Gastroesophageal sphincter (tissue), 4 donors: ENCODE measurements at regions not wholly inside any gene's neighbourhood (a gene's known extent, or its start where the extent isn't known, plus 50 kb on each side); places are given as distances from the start of the nearest gene placed in this dataset.

Experiments
- ATAC-seq: fragments of 150-250 bp; one replicate; pipeline ENCODE4 v1.9.1; 2016; ENCODE audit warnings: mild to moderate bottlenecking, moderate library complexity
- H3K27ac ChIP-seq, 4 donors: fragments of 200-600 bp; sonication (generic) in 3 of 4; 1 replicate in 3 of 4; 2 replicates in 1 of 4; pipeline ENCODE4 v1.5.1; 2016 to 2019
- H3K27me3 ChIP-seq: fragments of 200-600 bp; sonication (generic); one replicate; pipeline ENCODE4 v1.5.1; 2019
- H3K36me3 ChIP-seq, 2 donors: fragments of 200-600 bp; sonication (generic); one replicate each; pipeline ENCODE4 v1.5.1; 2019; ENCODE audit warnings: control low read depth in 1 of 2
- H3K4me1 ChIP-seq, 3 donors: fragments of 200-600 bp; sonication (generic); 1 replicate in 2 of 3; 2 replicates in 1 of 3; pipeline ENCODE4 v1.5.1; 2016 to 2019; ENCODE audit warnings: control low read depth in 2 of 3
- H3K4me3 ChIP-seq, 2 donors: fragments of 200-600 bp; sonication (generic); one replicate each; pipeline ENCODE4 v1.5.1; 2019; ENCODE audit warnings: mild to moderate bottlenecking in 1 of 2, moderate library complexity in 1 of 2
- H3K9me3 ChIP-seq, 3 donors: fragments of 200-600 bp; sonication (generic); one replicate each; pipeline ENCODE4 v1.5.1; 2017 to 2019; ENCODE audit warnings: control low read depth in 2 of 3
- EP300 ChIP-seq: sonication (generic); formaldehyde crosslinking; IDR thresholded peaks from one replicate; pipeline ENCODE4 v1.6.1; 2017; ENCODE audit warnings: antibody characterized with exemption, mild to moderate bottlenecking
- POLR2A ChIP-seq, 2 donors: fragments of 450-650 bp; IDR thresholded peaks; one replicate each; pipeline ENCODE4 v1.6.1; 2017; ENCODE audit warnings: antibody characterized with exemption in 2 of 2, mild to moderate bottlenecking in 2 of 2, moderate library complexity in 1 of 2
- POLR2AphosphoS5 ChIP-seq: sonication (generic); formaldehyde crosslinking; IDR thresholded peaks from one replicate; pipeline ENCODE4 v1.6.1; 2017; ENCODE audit warnings: antibody characterized with exemption
- WGBS, 2 donors: methylation state at CpG; one replicate each; pipeline ENCODE4 v1.1.5; 2018; ENCODE audit warnings: low coverage in 1 of 2; 5-methylcytosine and 5-hydroxymethylcytosine counted together
- TF ChIP-seq, protein P1 (sequence below), 4 experiments: fragments of 200-600 bp in 2 of 4; fragments of 450-650 bp in 2 of 4; sonication (generic) in 1 of 4; IDR thresholded peaks; one replicate each; pipeline ENCODE4 v1.5.1; 2017 to 2019; ENCODE audit warnings: antibody characterized with exemption in 4 of 4, mild to moderate bottlenecking in 2 of 4, moderate library complexity in 2 of 4

DNA sequence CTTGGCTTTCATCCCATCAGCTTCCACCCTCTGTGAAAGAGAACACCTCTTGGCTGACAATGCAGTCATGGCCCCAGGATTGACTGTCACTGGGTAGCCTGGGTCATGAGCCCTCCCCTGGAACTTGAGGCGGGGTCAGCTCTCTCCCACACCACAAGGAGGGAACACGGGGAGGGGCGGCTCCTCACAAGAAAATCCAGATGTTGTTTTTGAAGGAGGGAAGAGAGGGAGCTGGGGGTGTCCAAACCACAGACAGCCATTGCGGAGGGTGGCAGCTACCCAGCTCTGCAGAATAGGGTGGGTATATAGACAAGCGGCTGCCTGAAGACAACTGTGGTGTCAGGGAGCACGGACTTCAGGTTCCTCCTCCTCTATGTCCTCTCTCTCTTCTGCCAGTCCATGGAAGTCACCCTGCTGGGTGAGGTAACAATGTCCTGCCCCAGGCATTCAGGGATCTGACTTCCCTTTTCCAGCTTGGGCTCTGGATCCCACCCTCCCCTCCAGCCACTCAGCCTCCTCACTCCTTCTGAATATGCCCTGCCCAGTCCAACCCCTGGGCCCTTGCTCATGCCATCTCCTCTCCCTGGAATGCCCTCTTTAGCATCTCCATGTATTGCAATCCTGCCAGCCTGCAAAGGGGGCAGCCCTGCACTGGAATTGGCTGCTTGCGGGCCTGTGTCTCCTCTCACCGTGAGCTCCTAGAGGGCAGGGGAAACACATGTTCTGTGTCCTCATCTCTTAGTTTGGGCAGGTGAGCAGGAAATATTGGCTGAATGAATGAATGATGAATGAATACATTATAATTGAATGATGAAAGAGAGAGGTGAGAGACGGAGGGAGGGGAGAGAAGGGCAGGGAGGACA lies 60.9 kb upstream of the RUNX3 start:
- Histone ChIP-seq H3K4me3 (no peak overlapping the region), H3K4me1 (no peaks in the 10 kb centered on the region), H3K27ac (no peak overlapping the region), H3K36me3 (no peaks in the 10 kb centered on the region), H3K27me3 (peaks cover 45% of the 10 kb centered on the region), H3K9me3 (peaks cover 0 to 17% (median 0%) of the 10 kb centered on the region in 3 donors)
- no peak for ATAC-seq
- WGBS, 2 donors = 83% methylated on average over 3 of the region's 9 CpGs; no CpG with 5 or more reads in 1 of the 2 donors
- TF ChIP-seq POLR2A (IDR thresholded peaks at IDR 0.05) (no peak), POLR2AphosphoS5 (no peak), EP300 (no peak)
- TF ChIP-seq, protein P1, sequence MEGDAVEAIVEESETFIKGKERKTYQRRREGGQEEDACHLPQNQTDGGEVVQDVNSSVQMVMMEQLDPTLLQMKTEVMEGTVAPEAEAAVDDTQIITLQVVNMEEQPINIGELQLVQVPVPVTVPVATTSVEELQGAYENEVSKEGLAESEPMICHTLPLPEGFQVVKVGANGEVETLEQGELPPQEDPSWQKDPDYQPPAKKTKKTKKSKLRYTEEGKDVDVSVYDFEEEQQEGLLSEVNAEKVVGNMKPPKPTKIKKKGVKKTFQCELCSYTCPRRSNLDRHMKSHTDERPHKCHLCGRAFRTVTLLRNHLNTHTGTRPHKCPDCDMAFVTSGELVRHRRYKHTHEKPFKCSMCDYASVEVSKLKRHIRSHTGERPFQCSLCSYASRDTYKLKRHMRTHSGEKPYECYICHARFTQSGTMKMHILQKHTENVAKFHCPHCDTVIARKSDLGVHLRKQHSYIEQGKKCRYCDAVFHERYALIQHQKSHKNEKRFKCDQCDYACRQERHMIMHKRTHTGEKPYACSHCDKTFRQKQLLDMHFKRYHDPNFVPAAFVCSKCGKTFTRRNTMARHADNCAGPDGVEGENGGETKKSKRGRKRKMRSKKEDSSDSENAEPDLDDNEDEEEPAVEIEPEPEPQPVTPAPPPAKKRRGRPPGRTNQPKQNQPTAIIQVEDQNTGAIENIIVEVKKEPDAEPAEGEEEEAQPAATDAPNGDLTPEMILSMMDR (IDR thresholded peaks at IDR 0.05) = no peak

DNA sequence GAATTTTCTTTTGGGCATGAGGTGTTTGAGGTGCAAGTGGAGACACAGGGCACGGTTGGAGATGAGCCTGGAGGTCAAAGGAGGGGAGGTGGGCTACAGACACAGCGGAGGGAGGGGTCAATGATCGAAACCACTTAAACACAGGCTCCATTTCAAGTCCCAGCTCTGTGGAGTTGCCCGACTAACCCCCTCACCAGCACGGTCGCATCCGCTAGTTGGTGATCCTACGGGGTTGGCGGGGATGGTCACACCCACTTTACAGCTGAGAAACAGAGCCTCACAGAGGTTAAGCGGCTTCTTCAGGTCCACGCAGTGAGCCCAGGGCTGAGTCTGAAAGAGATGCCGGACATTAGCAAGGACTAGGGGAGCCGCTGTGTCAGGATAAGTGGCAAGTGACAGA lies 60.1 kb upstream of the RUNX3 start:
- Histone ChIP-seq H3K9me3 (peaks cover 0 to 17% (median 0%) of the 10 kb centered on the region in 3 donors), H3K36me3 (no peaks in the 10 kb centered on the region), H3K27me3 (peaks cover 45% of the 10 kb centered on the region), H3K27ac (no peak overlapping the region), H3K4me1 (no peaks in the 10 kb centered on the region), H3K4me3 (no peak overlapping the region)
- ATAC-seq = no peak
- TF ChIP-seq EP300 = no peak
- 60 to 69% methylated on average over 9 to 12 of the region's 13 CpGs for WGBS, 2 donors

DNA sequence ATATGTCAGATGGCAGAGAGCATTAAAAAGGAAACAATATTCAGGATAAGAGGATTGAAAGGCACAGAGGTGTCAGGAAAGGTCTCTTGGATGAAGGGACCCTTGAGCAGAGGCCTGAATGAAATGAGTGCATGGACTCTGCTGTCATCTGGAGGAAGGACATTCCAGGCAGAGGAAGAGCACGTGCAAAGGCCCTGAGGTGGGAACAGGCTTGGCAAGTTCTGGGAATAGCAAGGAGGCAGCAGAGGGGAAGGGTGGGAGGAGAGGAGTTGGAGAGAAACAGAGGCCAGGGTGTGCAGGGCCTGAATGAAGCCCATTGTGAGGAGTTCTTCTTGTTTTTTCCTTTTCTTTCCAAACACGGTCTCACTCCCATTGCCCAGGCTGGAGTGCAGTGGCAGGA lies 59.0 kb upstream of the RUNX3 start:
- no peak for ATAC-seq
- no peak for TF ChIP-seq EP300
- TF ChIP-seq, protein P1 (IDR thresholded peaks at IDR 0.05) = no peak
- Histone ChIP-seq H3K9me3 (peaks cover 0 to 17% (median 0%) of the 10 kb centered on the region in 3 donors), H3K27me3 (peaks cover 45% of the 10 kb centered on the region), H3K4me3 (no peak overlapping the region), H3K36me3 (no peaks in the 10 kb centered on the region), H3K27ac (no peak overlapping the region), H3K4me1 (no peaks in the 10 kb centered on the region)
- 71 to 81% methylated on average over 2 of the region's 2 CpGs for WGBS, 2 donors

DNA sequence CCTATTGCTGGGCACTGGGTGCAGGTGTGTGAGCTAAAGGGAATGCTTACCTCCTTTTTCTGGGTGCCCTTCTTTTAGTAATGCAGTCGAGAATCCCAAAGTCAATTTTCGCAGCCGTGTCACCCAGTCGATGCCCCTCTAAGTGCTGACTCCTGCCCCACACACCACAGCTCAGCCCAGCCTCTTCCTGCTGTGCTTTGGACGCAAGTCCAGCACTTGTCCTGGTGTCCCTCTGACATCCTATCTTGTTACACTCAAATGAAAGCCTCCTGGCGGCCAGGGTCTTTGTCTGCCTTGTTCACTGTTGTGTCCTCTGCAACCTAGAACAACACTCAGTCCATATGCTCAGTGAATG lies 58.5 kb upstream of the RUNX3 start:
- Histone ChIP-seq H3K36me3 (no peaks in the 10 kb centered on the region), H3K27me3 (peaks cover 45% of the 10 kb centered on the region), H3K4me3 (no peak overlapping the region), H3K27ac (no peak overlapping the region), H3K9me3 (peaks cover 0 to 17% (median 0%) of the 10 kb centered on the region in 3 donors), H3K4me1 (no peaks in the 10 kb centered on the region)
- WGBS, 2 donors = 67 to 84% methylated on average over 3 to 5 of the region's 6 CpGs
- TF ChIP-seq EP300 = no peak
- TF ChIP-seq, protein P1 (IDR thresholded peaks at IDR 0.05) = no peak
- TF ChIP-seq POLR2A (IDR thresholded peaks at IDR 0.05) = no peak
- no peak for TF ChIP-seq POLR2AphosphoS5
- no peak for ATAC-seq

DNA sequence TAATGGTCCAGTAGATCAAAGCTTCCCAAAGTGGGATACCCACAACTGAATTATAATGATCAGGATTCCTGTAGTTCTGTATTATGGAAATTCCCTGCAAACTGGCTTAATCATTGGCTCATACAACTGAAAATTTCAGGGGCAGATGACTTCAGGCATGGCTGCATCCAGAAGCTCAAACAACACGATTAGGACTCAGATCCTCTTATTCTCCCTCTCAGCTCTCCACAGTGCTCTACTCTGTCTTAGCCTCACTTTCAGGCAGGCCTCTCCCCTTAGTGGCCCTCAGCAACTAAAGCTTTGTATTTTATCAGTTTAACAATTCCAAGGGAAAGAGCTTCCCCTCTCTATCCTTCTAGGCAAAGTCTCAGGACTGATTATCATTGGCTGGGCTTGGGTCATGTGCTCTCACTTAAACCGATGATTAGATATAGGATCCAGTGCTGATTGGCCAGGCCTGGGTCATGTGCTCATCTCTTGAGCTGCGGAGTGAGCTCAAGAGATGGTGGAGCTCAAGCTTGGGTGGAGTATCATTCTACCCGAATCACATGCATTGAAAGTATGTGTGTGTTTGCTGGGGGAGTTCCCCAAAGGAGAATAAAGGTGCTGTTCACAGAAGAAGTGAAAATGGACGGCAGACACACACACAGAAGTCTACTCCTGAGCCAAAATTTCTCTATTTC lies 57.9 kb upstream of the RUNX3 start:
- no peak for TF ChIP-seq POLR2A (IDR thresholded peaks at IDR 0.05)
- TF ChIP-seq, protein P1 (IDR thresholded peaks at IDR 0.05) = no peak
- no peak for TF ChIP-seq EP300
- TF ChIP-seq POLR2AphosphoS5 = no peak
- Histone ChIP-seq H3K27ac (no peak overlapping the region), H3K27me3 (peaks cover 41% of the 10 kb centered on the region), H3K9me3 (peaks cover 0 to 17% (median 0%) of the 10 kb centered on the region in 3 donors), H3K36me3 (no peaks in the 10 kb centered on the region), H3K4me1 (no peaks in the 10 kb centered on the region), H3K4me3 (no peak overlapping the region)
- WGBS, 2 donors = 79 to 87% methylated on average over 2 to 4 of the region's 5 CpGs
- ATAC-seq = no peak
